Fibroblast of lung (primary cell): ENCODE measurements at regions not wholly inside any gene's neighbourhood (a gene's known extent, or its start where the extent isn't known, plus 50 kb on each side); places are given as distances from the start of the nearest gene placed in this dataset.

Experiments used
- CTCF ChIP-seq, 2 donors: IDR thresholded peaks in 1 of 2; conservative IDR thresholded peaks in 1 of 2; 1 replicate in 1 of 2; 2 replicates in 1 of 2; pipeline ENCODE4 v1.5.1; 2011 to 2012; ENCODE audit warnings: low read length in 2 of 2, control low read depth in 1 of 2, inconsistent platforms in 1 of 2, low read depth in 1 of 2, mild to moderate bottlenecking in 1 of 2
- EZH2 ChIP-seq: IDR thresholded peaks from 2 replicates; pipeline ENCODE4 v1.5.1; 2012; ENCODE audit warnings: low read length, control low read depth, mild to moderate bottlenecking; ENCODE audit errors: missing control alignments

- TF ChIP-seq EZH2 (no peak), CTCF (conservative IDR thresholded peaks at IDR 0.05 in 1 of 2, IDR thresholded peaks at IDR 0.05 in 1 of 2; ENCODE audit: low read depth in 1 of 2, low read length in 2 of 2) (no peak)
Observed at GRCh38 chr4:112714922-112715901, 78.3 kb downstream of the LARP7 start.
